T-helper 1 cell (primary cell): ENCODE measurements at regions not wholly inside any gene's neighbourhood (a gene's known extent, or its start where the extent isn't known, plus 50 kb on each side); places are given as distances from the start of the nearest gene placed in this dataset.
"Not testable (repeated sequence)": the region's sequence is repeated elsewhere in the genome, so short reads cannot be mapped to it uniquely, and the experiment has no call there.

Experiments
- DNase-seq, 5 donors: peaks; one replicate each; pipeline ENCODE4 v3.0.0-alpha.2; 2012 to 2020

DNA sequence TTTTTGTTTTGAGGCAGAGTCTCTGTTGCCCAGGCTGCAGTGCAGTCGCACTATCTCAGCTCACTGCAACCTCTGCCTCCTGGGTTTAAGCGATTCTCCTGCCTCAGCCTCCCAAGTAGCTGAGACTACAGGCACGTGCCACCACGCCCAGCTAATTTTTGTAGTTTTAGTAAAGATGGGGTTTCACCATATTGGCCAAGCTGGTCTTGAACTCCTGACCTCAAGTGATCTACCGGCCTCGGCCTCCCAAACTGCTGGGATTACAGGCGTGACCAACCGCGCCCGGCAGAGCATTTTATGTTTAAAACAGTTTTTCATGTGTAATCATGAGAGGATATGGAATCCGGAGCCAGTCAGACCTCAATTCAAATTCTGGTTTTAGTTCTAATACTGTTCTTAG lies 94.0 kb upstream of the CHD2 start:
- DNase-seq = not testable (repeated sequence)

DNA sequence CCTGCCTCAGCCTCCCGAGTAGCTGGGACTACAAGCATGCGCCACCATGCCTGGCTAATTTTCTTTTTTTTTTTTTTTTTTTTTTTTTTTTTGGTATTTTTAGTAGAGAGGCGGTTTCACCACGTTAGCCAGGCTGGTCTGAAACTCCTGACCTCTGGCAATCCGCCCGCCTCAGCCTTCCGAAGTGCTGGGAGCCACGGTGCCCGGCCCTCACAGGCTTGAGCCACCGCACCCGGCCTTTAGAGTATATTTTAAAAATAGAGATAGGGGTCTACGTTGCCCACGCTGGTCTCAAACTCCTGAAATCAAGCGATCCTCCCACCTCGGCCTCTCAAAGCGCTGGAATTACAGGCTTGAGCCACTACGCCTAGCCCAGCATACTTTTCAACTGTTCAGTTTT lies 93.4 kb upstream of the CHD2 start:
- no peak for DNase-seq

DNA sequence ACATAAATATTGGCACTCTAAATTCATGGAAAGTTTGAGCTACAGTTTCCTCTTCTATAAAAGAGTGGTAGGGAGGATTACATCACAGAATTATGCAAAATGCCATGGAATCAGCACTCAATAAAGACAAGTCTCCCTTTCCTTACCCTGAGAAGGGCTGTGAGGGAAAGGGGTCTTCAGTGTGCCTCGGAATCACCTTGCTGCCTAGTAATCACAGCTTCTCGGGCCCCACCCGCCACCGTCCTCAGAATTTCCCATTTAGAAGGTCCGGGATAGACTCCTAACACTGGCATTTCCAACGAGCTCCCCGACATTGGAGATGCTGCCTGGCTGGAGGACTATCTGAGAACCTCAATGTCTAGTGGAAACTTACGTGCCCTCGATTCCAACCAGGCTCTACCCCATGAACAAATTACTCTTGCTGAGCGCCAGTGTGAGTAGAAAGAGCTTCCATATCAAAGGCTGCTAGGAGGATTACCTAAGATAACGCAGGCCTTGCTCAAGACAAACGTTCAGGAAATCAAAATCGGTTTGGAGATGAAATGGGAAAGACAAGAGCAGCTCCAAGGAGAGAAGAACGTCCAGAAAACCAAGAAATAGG lies 92.1 kb upstream of the CHD2 start:
- peak in 1 of 5 donors; percentile 34 for DNase-seq

DNA sequence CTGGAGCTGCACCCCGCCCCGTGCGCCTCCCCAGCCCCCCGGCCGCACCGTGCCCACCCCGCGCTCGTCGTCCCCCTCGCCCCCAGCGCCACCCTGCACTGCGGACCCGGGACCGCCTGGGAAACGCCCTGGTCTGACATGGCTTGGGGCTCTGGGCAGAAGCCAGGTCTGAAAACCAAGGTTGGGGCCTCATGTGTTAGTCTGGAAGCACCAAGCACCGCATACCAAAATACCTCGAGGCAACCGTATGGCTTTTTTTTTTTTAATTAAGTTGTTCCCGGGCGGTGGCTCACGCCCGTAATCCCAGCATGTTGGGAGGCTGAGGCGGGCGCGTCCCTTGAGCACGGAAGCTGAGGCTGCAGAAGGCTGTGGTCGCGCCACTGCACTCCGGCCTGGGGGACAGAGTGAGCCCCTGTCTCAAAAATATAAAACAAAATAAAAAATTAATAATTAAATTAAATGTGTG lies 91.5 kb upstream of the CHD2 start:
- peak in 1 of 5 donors; percentile 12 for DNase-seq

DNA sequence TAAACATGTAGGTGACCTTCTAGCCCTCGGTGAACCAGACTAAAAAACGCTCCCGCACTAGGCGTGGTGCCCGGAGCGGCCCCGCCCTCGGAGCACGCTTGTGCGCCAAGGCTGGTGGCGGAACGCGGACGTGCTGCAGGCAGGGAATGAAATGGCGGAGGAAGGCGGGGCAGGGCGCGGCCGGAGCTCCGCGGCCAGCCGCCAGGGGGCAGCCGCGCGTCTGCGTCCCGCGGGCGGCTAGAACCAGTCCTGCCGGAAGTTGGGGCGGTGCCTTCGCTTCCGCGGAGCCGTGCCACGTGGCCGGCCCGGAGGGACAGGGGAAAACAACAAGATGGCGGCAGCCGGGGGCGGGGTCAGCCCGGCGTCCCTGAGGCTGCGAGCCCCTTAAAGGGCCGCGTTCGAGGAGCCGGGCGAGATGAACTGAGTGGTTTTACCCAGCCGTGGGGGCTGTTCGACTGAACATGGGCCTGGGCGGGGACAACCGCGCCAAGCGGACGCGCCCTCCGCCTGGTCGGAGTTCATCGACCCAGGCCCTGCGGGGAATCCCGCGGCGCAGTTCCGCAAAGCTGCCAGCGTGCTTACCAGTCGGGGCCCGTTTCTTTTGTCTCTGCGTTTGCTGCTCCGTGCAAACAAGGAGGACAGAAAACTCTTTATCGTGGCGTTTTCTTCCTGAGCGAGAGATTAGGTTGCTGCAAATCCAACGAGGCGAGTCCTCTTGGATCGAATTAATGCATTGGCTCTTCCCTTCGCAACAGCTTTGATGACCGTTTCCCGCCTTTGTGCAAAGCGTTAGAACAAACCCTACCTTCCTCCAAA lies 90.9 kb upstream of the CHD2 start:
- peak; percentile 96 to 99 (median 97) for DNase-seq

DNA sequence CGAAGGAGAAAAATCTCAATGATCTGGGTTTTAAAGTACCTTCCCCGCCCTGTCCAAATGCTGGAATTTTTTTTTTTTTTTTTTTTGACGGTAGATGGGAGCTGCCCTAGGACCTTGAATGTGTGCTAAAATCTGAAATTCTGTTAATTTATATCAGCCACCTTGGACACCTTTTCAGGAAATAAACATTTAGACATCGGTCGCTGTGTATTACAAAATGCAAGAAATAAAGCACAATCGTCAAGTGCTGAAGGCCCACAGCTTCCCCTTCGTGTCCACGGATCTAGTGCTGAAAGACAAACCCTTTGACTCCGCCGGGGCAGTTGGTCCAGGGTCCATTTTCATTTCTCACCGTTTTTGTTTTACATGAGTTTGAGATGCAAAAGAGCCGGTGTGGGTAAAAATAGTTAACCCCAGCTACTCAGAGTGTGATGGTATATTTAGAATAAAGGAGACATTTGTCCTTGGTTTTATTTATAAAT lies 90.2 kb upstream of the CHD2 start:
- peak in 1 of 5 donors; percentile 62 for DNase-seq

DNA sequence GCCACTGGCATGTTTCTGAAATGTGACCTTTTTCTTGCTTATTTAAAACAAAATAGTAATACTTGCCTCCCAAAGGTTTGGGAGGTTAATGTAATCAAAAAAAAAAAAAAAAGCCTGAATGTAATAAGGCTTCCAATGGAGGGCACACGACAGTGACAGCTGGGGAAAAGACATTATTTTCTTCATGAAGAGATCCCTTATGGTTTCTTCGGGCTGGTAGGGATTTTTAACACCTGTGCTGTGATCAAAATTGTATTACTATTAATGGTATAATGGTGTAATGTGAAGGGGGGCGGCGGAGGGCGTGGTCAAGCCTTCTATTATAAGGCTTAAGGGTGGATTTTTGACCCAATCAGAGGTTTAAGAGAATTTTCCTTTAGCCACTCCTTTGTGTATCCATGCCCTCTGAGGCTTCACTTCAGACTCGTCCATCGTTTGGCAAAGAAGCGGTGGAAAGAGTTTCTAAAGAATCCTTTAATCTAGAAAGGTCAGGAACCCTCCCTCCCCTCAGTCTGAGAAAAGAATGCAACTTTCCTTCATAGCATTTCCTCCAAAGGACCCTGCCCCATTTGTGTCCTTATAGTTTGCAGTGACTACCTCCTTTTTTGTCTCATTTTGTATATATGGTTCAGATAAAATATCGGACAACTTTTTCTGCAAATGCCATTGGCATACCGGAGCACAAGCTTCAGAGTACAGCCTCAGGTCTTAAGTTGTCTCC lies 89.5 kb upstream of the CHD2 start:
- peak in 1 of 5 donors; percentile 57 for DNase-seq

DNA sequence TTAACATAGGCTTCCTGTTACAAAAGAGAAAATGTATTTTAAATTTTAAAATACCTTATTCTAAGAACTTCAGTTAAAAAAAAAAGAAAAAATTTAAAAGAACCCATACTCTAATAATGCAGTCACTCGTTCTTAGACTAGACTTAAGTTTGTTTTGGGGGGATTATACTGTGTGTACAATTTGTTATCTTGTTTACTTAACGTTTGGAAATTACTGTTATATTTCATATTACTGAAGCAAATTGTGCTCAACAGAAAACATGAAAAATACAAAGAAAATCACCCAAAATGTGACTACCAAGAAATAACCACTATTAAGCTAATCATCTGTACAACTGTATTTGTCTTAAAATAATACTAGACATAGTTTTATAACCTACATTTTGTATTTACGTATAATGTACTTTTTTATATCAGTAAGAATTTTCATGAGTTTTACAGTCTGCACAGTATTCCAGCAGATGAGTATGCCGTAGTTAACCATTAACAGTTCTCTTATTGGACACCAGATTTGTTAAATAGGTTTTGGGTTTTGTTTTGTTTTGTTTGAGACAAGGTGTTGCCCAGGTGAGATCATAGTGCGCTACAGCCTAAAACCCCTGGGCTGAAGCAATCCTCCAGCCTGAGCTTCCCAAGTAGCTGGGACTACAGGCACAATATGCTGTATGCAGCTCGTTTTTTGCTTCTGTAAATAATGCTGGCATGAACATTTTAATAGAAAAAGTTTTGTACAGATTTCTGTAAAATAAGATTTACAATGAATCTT lies 88.8 kb upstream of the CHD2 start:
- DNase-seq = no peak

DNA sequence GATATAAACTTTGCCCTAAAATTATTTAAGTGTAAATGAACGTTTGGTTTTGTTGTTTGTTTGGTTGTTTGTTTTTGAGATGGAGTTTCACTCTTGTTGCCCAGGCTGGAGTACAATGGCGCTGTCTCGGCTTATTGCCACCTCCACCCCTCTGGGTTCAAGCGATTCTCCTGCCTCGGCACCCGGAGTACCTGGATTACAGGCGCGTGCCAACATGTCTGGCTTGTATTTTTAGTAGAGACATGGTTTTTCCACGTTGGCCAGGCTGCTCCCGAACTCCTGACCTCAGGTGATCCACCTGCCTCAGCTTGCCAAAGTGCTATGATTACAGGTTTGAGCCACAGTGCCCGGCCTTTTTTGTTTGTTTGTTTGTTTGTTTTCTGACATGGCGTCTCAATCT lies 87.9 kb upstream of the CHD2 start:
- no peak for DNase-seq

DNA sequence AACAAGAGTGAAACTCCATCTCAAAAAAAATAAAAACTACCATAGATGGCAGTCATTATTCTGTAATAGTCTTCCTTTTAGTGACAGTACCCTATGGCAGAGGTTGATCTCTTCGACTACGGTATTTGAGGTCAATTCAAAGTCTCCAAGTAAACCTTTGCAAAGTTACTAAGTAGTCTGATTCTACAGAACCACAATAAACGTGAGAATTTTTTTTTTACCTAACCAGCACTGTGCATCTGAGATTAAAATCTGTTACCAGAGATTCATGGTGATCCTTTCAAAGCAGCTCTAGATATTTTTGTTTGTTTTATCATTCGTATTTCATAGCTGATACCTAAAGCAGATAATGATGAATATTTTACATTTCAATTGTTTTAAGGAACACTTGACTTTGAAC lies 86.6 kb upstream of the CHD2 start:
- DNase-seq = peak in 1 of 5 donors; percentile 34

DNA sequence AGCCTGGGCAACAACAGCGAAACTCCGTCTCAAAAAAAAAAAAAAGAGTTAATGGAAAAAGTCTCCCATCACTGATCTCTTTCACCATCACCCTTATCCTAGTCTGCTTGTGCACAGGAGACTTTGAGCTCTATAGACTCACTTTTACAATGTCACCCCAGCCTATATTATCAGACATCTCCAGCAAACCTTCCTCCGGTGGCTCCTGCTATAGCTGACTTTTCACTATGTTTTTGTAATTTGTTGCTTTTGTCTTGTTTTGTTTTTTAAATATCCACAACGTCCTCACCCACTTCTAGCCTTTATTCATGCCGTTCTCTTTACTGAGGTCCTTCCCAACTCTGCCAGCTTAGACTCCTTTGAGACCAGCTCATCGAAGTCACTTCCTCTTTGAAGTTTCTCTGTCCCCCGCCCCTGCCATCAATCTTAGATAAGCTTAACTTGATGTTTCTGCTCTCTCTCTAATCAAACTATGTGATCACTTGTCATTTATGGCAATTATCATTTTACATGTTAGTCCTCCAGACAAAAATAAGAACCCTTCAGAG lies 82.7 kb upstream of the CHD2 start:
- DNase-seq = peak in 1 of 5 donors; percentile 44

DNA sequence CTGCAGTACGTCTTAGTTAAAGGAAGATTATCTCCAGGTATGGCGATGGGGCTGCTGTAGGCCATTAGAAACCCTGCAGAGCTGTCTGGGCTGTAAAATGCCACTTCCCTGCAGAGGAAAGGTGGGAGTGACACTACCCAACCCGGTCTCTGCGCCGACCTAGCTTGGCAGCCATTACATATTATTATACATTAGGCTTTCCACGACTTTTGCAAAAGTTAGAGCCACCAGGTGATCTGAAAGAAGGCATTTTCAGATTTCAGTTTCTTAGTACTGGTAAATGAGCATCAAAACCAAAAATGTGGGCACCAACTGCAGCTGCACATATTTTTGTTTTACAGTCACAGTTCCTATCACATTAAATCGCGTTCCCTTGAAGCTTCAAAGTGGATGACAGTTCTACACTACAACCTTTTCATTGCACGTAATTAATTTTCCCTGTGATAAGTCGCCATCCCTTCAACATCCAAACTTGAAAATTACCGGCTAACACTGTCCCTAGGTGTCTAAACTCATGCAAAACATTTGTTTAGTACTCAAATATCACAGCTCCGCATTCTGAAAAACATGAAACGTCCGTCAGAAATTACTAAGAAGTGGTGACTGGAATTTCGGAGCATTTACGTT lies 81.4 kb upstream of the CHD2 start:
- peak in 1 of 5 donors; percentile 30 for DNase-seq

DNA sequence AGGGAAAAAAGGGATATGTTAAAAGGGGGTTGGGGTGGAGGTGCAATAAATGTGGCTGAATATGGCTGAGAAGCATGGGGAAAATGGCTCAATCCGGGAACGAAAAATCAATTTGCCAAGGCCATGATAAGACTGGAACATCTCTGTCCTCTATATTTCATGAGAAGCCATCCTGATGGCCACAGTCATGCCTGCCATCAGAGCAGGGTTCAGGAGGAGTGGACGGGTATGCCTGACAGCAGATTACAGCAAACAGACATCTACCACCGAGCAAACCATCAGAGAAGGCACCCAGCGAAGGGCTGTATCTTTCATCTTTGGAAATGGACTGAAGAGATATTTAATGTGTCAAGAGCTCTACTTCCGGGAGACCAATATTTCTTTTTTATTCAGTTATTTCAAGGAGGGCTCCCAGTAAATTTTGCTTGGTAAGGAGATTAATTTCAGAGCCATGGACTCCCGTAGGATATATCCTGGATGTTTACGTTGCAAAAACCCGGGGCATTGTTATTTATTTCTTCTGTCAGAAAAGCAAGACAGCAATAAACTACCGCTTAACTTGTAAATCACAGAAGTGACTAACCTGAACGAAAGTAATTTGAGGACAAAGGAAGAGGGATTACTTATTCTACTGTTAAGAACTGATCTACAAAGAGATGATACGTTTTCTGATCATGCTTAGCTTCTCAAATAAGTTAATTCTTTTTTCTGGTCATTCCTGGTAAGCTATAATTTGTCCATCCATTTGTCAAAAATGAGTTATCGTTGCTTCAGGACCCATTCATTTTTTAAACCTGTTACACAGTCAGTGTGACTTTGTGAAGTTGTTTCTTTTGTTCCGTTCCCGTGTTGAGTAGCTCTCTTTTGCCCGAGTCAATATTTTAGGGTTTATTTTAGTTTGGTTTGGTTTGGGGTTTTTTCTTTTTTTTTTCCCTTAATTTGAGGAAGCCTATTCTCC lies 80.6 kb upstream of the CHD2 start:
- DNase-seq = peak in 1 of 5 donors; percentile 42

DNA sequence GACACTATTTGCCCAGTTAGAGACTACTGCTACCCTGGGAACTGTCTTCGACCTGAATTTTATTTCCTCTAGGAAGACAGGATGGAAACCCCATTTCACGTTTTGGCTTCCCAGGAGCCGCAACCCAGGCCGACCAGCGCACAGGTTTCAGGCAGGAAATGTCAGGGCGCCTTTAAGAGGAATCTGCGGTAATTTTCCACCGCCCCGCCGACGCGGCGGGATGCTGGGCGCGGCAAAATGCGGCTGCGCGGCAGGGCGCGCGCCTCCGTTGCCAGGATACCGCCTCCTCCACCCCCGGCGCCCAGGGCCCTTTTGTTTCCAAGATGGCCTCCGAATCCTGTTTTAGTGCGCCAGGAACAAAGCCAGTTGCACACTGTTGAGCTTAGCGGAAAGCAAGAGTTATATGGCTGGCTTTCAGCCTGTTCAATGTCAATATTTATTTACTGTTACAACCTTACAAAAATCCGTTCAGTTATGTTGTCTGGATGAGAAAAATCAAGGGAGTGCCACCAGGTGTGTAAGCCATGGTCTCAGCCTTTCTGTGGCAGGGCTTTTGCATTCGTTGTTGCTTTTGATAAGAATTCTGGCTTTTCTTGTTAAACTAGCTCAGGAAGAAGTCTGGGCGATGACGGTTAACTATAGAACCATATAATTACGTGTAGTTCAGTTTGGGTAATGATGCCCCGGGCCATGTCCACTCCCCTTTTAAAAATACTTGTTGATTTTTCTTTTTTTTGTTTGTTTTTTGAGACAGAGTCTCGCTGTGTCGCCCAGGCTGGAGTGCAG lies 79.7 kb upstream of the CHD2 start:
- peak; percentile 72 to 90 (median 80) for DNase-seq

DNA sequence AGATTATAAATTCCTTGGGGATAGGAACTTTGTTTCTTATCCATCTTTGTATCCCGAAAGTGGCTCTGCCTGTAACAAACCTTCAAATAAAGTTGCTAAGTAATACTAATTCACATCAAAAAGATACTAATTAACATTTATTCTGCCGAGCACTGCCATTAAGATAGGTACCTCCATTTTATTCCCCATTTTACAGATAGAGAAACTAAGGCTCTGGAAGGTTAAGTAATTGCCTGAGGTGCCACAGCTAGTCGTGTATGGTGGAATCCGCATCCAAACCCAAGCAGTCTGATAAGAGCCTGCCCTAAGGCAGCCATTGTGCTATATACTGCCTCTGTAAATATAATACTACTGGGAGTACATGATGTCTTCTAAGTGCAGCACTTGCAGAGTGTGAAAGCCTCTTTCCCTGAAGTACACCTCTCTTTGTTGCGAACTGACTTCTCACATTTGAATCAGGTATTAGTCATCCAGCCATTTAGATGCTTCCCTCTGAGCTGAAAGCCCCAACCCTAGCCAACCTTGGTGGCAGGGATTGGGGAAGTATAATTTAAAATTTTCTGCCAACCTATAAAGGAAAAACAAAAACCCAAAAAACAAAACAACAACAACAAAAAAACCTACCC lies 78.5 kb upstream of the CHD2 start:
- DNase-seq = peak in 1 of 5 donors; percentile 68

DNA sequence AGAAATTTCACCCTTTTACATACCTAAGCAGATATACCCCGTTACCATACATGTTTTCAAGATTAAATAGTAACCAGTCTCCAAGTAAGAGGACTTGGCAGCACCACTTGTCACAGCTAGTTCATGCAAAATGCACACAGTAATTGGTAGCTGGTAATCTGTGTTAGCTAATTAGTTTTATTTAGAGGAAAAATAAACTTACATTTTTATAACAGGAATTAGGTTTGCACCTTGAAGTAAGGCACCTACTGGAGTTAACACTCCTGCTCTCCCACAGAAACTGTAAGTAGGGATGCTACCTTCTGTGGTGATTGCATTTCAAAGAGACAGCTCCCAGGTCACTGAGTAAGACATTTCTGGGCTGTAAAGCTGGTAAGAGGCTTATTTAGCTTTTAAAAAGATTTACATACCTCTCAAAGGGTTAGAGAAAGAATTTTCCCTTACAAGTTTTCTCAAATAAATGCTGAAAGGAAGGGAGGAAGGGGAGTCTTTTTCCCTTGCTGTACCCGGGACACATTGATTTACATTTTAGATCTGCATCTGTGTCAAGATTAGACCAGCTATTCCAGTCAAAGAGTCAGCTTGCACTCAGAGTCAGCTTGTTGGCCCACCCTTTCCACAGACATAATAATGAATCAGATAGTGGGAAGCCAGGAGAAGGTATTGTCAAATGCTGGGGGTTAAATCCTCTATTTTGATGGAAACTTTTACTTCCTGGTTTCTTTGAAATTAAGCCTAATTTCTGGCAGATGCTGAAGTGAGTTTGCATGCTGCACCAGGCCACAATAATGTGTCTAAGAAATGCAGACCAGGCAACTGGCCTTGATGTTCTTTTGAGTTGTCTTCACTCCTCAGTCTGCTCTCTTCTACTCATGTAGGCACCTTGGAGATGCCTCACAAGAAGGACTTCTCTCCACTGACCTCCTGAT lies 77.6 kb upstream of the CHD2 start:
- DNase-seq = peak in 1 of 5 donors; percentile 38

DNA sequence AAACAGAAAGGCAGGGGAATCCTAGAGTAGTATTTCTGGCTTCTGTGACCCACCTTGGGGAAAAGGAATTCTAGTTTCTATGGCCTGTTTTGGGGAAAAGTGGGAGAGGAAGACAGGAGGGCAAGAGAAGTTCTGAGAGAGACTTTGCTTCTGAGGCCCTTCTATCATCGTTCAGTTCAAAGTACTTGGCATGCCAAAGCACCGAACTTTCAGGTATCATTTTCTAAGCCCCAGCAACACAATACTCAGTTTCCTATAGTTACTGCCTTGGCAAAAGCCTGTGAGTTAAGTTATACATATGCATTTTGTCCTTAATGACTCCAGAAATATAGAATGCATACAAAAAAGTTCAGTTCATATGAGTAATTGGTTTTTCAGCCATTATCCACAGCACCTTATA lies 74.1 kb upstream of the CHD2 start:
- DNase-seq = no peak

DNA sequence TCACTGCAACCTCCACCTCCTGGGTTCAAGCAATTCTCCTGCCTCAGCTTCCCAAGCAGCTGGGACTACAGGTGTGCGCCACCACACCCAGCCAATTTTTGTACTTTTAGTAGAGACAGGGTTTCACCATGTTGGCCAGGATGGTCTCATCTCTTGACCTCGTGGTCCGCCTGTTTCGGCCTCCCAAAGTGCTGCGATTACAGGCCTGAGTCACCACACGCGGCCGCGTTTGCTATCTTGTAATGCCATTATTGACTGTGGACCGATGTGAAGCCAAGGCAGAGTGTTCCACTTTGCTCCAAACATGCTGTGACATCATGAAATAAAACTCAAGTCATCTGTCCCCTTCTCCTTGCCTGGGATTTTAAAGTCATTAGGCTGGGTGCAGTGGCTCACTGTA lies 72.1 kb upstream of the CHD2 start:
- DNase-seq = not testable (repeated sequence)
